ENCODE measurements at regions not wholly inside any gene's neighbourhood (a gene's known extent, or its start where the extent isn't known, plus 50 kb on each side); places are given as distances from the start of the nearest gene placed in this dataset.

DNA sequence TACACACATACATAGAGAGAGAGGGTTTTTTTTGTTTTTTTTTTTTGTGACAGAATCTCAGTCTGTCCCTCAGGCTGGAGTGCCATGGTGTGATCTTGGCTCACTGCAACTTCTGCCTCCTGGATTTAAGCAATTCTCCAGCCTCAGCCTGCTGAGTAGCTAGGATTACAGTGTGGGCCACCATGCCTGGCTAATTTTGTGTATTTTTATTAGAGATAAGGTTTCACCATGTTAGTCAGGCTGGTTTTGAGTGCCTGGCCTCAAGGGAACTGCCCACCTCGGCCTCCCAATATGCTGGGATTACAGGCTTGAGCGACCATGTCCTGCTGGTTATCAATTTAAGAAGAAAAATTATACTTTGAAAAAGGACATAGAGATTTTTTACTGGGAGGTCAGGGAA is 710.6 kb downstream of the SLC6A15 start:
- Histone ChIP-seq H4K20me1 (ENCODE audit: insufficient read depth, low read length) (no peaks in the 10 kb centered on the region), H3K27ac (ENCODE audit: low read depth, low read length, poor library complexity, severe bottlenecking) (no peak overlapping the region), H3K4me3 (ENCODE audit: low read depth, low read length, poor library complexity, severe bottlenecking) (no peak overlapping the region), H3K9ac (ENCODE audit: low read length) (no peak overlapping the region), H3K4me2 (ENCODE audit: low read length) (no peak overlapping the region), H3F3A (ENCODE audit: insufficient read depth, low read length) (no peaks in the 10 kb centered on the region), H3K4me1 (ENCODE audit: insufficient read depth, low read length, severe bottlenecking) (no peaks in the 10 kb centered on the region), H3K9me3 (ENCODE audit: low read length) (no peaks in the 10 kb centered on the region), H2AFZ (ENCODE audit: low read length) (no peak overlapping the region), H3K36me3 (ENCODE audit: insufficient read depth, low read length) (no peaks in the 10 kb centered on the region), H3K79me2 (ENCODE audit: insufficient read depth, low read length) (no peaks in the 10 kb centered on the region), H3K9me2 (ENCODE audit: low read depth, low read length) (no peaks in the 10 kb centered on the region), H3K27me3 (ENCODE audit: insufficient read depth, low read length) (no peaks in the 10 kb centered on the region)
- TF ChIP-seq, protein P1, sequence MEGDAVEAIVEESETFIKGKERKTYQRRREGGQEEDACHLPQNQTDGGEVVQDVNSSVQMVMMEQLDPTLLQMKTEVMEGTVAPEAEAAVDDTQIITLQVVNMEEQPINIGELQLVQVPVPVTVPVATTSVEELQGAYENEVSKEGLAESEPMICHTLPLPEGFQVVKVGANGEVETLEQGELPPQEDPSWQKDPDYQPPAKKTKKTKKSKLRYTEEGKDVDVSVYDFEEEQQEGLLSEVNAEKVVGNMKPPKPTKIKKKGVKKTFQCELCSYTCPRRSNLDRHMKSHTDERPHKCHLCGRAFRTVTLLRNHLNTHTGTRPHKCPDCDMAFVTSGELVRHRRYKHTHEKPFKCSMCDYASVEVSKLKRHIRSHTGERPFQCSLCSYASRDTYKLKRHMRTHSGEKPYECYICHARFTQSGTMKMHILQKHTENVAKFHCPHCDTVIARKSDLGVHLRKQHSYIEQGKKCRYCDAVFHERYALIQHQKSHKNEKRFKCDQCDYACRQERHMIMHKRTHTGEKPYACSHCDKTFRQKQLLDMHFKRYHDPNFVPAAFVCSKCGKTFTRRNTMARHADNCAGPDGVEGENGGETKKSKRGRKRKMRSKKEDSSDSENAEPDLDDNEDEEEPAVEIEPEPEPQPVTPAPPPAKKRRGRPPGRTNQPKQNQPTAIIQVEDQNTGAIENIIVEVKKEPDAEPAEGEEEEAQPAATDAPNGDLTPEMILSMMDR (IDR thresholded peaks at IDR 0.05; ENCODE audit: low read length), result no peak
- TF ChIP-seq EZH2 (IDR thresholded peaks at IDR 0.05; ENCODE audit: borderline replicate concordance, low read length), result no peak

DNA sequence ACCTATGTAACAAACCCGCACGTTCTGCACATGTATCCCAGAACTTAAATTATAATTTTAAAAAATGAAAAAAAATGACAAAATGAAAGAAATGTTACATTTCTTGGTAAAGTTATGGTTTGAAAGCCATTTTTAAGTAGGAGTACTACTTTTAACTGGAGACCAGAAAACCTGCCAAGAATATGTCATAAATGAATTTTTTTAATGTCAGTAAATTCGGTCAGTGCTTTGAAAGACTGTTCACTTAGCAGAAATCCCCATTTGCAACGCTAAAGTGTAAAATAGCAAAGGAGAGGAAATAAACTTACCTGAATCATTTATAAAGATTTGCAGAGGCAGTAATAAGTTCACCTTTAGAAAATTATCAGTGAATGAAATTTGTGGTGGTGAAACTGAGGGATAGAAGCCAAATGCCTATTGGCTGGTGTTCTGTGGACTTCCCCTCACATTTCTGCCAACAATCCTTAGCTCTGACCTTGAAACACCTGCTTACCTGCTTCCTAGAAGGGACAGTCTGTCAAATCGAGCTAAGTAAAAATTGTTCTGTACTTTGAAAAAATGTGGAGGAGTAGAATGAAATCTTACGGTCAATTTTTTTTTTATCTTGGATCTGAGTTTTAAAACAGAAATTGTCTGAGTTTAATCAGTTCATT is 714.2 kb downstream of the SLC6A15 start:
- H3K9me2 ChIP-seq (ENCODE audit: low read depth, low read length), result no peaks in the 10 kb centered on the region
- H4K20me1 ChIP-seq (ENCODE audit: insufficient read depth, low read length), result no peaks in the 10 kb centered on the region
- H2AFZ ChIP-seq (ENCODE audit: low read length), result no peak overlapping the region
- H3K9ac ChIP-seq (ENCODE audit: low read length), result no peak overlapping the region
- no peak overlapping the region for H3K27ac ChIP-seq (ENCODE audit: low read depth, low read length, poor library complexity, severe bottlenecking)
- H3K4me3 ChIP-seq (ENCODE audit: low read depth, low read length, poor library complexity, severe bottlenecking), result no peak overlapping the region
- TF ChIP-seq EZH2 (IDR thresholded peaks at IDR 0.05; ENCODE audit: borderline replicate concordance, low read length), result no peak
- TF ChIP-seq, protein P1 (IDR thresholded peaks at IDR 0.05; ENCODE audit: low read length), result no peak
- no peaks in the 10 kb centered on the region for H3K79me2 ChIP-seq (ENCODE audit: insufficient read depth, low read length)
- H3K27me3 ChIP-seq (ENCODE audit: insufficient read depth, low read length), result no peaks in the 10 kb centered on the region
- H3K4me2 ChIP-seq (ENCODE audit: low read length), result no peak overlapping the region
- no peaks in the 10 kb centered on the region for H3K36me3 ChIP-seq (ENCODE audit: insufficient read depth, low read length)
- no peaks in the 10 kb centered on the region for H3K4me1 ChIP-seq (ENCODE audit: insufficient read depth, low read length, severe bottlenecking)
- H3K9me3 ChIP-seq (ENCODE audit: low read length), result no peaks in the 10 kb centered on the region
- no peaks in the 10 kb centered on the region for H3F3A ChIP-seq (ENCODE audit: insufficient read depth, low read length)

DNA sequence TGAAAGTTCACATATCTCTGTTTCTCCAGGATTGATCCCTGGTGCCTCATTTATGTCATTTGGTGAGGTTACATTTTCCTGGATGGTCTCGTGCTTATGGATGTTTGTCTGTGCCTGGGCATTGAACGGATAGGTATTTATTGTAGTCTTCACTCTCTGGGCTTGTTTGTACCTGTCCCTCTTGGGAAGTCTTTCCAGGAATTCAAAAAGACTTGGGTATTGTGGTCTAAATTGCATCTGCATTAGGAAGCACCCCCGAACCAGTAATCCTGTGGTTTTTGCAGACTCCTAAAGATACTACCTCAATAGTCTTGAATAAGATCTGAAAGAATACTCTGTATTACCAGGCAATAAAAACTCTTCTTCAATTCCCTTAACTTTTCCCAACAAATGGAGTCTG is 720.8 kb downstream of the SLC6A15 start:
- no peaks in the 10 kb centered on the region for H3K9me2 ChIP-seq (ENCODE audit: low read depth, low read length)
- H3K4me1 ChIP-seq (ENCODE audit: insufficient read depth, low read length, severe bottlenecking), result no peaks in the 10 kb centered on the region
- H3K27ac ChIP-seq (ENCODE audit: low read depth, low read length, poor library complexity, severe bottlenecking), result no peak overlapping the region
- H3K27me3 ChIP-seq (ENCODE audit: insufficient read depth, low read length), result no peaks in the 10 kb centered on the region
- H2AFZ ChIP-seq (ENCODE audit: low read length), result no peak overlapping the region
- no peaks in the 10 kb centered on the region for H3F3A ChIP-seq (ENCODE audit: insufficient read depth, low read length)
- no peaks in the 10 kb centered on the region for H3K36me3 ChIP-seq (ENCODE audit: insufficient read depth, low read length)
- H3K79me2 ChIP-seq (ENCODE audit: insufficient read depth, low read length), result no peaks in the 10 kb centered on the region
- no peaks in the 10 kb centered on the region for H4K20me1 ChIP-seq (ENCODE audit: insufficient read depth, low read length)
- no peak overlapping the region for H3K4me3 ChIP-seq (ENCODE audit: low read depth, low read length, poor library complexity, severe bottlenecking)
- H3K4me2 ChIP-seq (ENCODE audit: low read length), result no peak overlapping the region
- no peaks in the 10 kb centered on the region for H3K9me3 ChIP-seq (ENCODE audit: low read length)
- TF ChIP-seq, protein P1 (IDR thresholded peaks at IDR 0.05; ENCODE audit: low read length), result no peak
- TF ChIP-seq EZH2 (IDR thresholded peaks at IDR 0.05; ENCODE audit: borderline replicate concordance, low read length), result no peak
- H3K9ac ChIP-seq (ENCODE audit: low read length), result no peak overlapping the region
